HG03378 (cell line): ENCODE measurements at regions not wholly inside any gene's neighbourhood (a gene's known extent, or its start where the extent isn't known, plus 50 kb on each side); places are given as distances from the start of the nearest gene placed in this dataset.

Experiments
- ATAC-seq: cut with Tn5 transposase; IDR thresholded peaks from one replicate; pipeline ENCODE4 v1.9.1; 2021; ENCODE audit warnings: mild to moderate bottlenecking, moderate library complexity; ENCODE audit not compliant: unreplicated experiment

- no peak for ATAC-seq
These were observed 77.4 kb downstream of the PSMG1 start for GRCh38 chr21:39105836-39106235.

GRCh38 chr21:39105341-39105765 is 77.9 kb downstream of the PSMG1 start:
- no peak for ATAC-seq

- ATAC-seq = no peak
These were observed 78.3 kb downstream of the PSMG1 start for GRCh38 chr21:39104911-39105310.

- ATAC-seq = no peak
These were observed 79.6 kb downstream of the PSMG1 start for GRCh38 chr21:39103689-39104088.

- ATAC-seq = no peak
These were observed 83.4 kb downstream of the PSMG1 start for GRCh38 chr21:39099859-39100258.

GRCh38 chr21:39098696-39099200 is 84.5 kb downstream of the PSMG1 start:
- ATAC-seq = no peak

- no peak for ATAC-seq
These were observed 85.3 kb downstream of the PSMG1 start for GRCh38 chr21:39097981-39098380.

- ATAC-seq = no peak
These were observed 85.9 kb downstream of the PSMG1 start for GRCh38 chr21:39097335-39097861.

GRCh38 chr21:39096754-39097153 is 86.5 kb downstream of the PSMG1 start:
- ATAC-seq = no peak

GRCh38 chr21:39095681-39096080 is 87.6 kb downstream of the PSMG1 start:
- no peak for ATAC-seq

GRCh38 chr21:39094847-39095579 is 88.2 kb downstream of the PSMG1 start:
- ATAC-seq = no peak

GRCh38 chr21:39094087-39094780 is 89.0 kb downstream of the PSMG1 start:
- no peak for ATAC-seq

GRCh38 chr21:39093526-39093925 is 89.7 kb downstream of the PSMG1 start:
- ATAC-seq = no peak

GRCh38 chr21:39088831-39089380 is 94.3 kb downstream of the PSMG1 start:
- ATAC-seq = no peak

GRCh38 chr21:39088031-39088370 is 95.2 kb downstream of the PSMG1 start:
- ATAC-seq = no peak

- no peak for ATAC-seq
These were observed 95.8 kb downstream of the PSMG1 start for GRCh38 chr21:39087238-39088030.

- no peak for ATAC-seq
These were observed 96.7 kb downstream of the PSMG1 start for GRCh38 chr21:39086547-39086946.

- ATAC-seq = no peak
These were observed 97.3 kb downstream of the PSMG1 start for GRCh38 chr21:39085843-39086405.

GRCh38 chr21:39084979-39085729 is 98.1 kb downstream of the PSMG1 start:
- ATAC-seq = no peak

- no peak for ATAC-seq
These were observed 99.2 kb downstream of the PSMG1 start for GRCh38 chr21:39084073-39084472.
